C4-2B (cell line): ENCODE measurements at regions not wholly inside any gene's neighbourhood (a gene's known extent, or its start where the extent isn't known, plus 50 kb on each side); places are given as distances from the start of the nearest gene placed in this dataset.
"Not testable (repeated sequence)": the region's sequence is repeated elsewhere in the genome, so short reads cannot be mapped to it uniquely, and the experiment has no call there.

Experiments used
- H3K27ac ChIP-seq: fragments of 450-650 bp; 2 replicates; pipeline ENCODE4 v1.5.1; 2017
- CTCF ChIP-seq: fragments of 450-650 bp; conservative IDR thresholded peaks from 2 replicates; pipeline ENCODE4 v1.5.1; 2017; ENCODE audit warnings: mild to moderate bottlenecking
- ZFX ChIP-seq: fragments of 450-650 bp; IDR thresholded peaks from 2 replicates; pipeline ENCODE4 v1.6.1; 2017

- H3K27ac ChIP-seq, result no peak overlapping the region
- TF ChIP-seq ZFX (no peak), CTCF (no peak)
These were observed 866.2 kb downstream of the LRRIQ3 start for GRCh38 chr1:73331726-73332125.

GRCh38 chr1:73327998-73328397, 870.0 kb downstream of the LRRIQ3 start:
- no peak overlapping the region for H3K27ac ChIP-seq
- TF ChIP-seq ZFX (no peak), CTCF (no peak)

- no peak overlapping the region for H3K27ac ChIP-seq
- TF ChIP-seq ZFX (no peak), CTCF (no peak)
These were observed 870.7 kb downstream of the LRRIQ3 start for GRCh38 chr1:73327180-73327793.

- no peak overlapping the region for H3K27ac ChIP-seq
- TF ChIP-seq ZFX (no peak), CTCF (no peak)
These were observed 871.3 kb downstream of the LRRIQ3 start for GRCh38 chr1:73326663-73327062.

- H3K27ac ChIP-seq, result no peak overlapping the region
These were observed 887.1 kb downstream of the LRRIQ3 start for GRCh38 chr1:73310797-73311381.

GRCh38 chr1:73306899-73307555, 890.9 kb downstream of the LRRIQ3 start:
- no peak for TF ChIP-seq ZFX
- no peak for TF ChIP-seq CTCF
- H3K27ac ChIP-seq, result no peak overlapping the region

More at GRCh38 chr1:73310797-73311381, 887.1 kb downstream of the LRRIQ3 start:
- TF ChIP-seq ZFX (no peak), CTCF (no peak)

GRCh38 chr1:73273886-73274285, 924.1 kb downstream of the LRRIQ3 start:
- TF ChIP-seq ZFX (no peak), CTCF (no peak)
- H3K27ac ChIP-seq, result no peak overlapping the region

- H3K27ac ChIP-seq, result not testable (repeated sequence)
These were observed 952.8 kb downstream of the LRRIQ3 start for GRCh38 chr1:73245196-73245595.
